HG03432 (cell line): ENCODE measurements at regions not wholly inside any gene's neighbourhood (a gene's known extent, or its start where the extent isn't known, plus 50 kb on each side); places are given as distances from the start of the nearest gene placed in this dataset.
"Not testable (repeated sequence)": the region's sequence is repeated elsewhere in the genome, so short reads cannot be mapped to it uniquely, and the experiment has no call there.

Experiments
- ATAC-seq: cut with Tn5 transposase; IDR thresholded peaks from one replicate; pipeline ENCODE4 v1.9.1; 2021; ENCODE audit warnings: mild to moderate bottlenecking, moderate library complexity; ENCODE audit not compliant: unreplicated experiment

GRCh38 chr11:98394500-98394899 lies 626.2 kb upstream of the CNTN5 start:
- not testable (repeated sequence) for ATAC-seq

GRCh38 chr11:98398508-98398907 lies 622.2 kb upstream of the CNTN5 start:
- ATAC-seq = no peak

DNA sequence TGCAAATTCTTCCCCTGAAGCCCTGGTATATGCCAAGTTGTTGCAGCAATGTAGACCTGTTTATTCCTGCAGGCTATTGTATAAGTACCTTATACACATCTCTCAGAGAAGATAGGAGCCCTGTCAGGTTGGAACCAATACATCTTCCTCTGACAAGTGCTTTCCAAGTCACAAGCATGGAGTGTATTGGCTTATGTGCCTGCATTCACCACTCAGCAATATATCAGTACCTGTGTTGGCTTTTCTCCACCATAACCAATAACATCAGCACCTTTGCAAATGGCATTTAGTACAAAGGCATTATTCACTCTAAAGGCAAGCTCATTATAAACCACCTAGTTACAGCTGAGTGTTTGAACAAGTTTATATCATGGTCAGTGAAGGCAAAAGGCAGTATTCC lies 611.7 kb upstream of the CNTN5 start:
- ATAC-seq = no peak

DNA sequence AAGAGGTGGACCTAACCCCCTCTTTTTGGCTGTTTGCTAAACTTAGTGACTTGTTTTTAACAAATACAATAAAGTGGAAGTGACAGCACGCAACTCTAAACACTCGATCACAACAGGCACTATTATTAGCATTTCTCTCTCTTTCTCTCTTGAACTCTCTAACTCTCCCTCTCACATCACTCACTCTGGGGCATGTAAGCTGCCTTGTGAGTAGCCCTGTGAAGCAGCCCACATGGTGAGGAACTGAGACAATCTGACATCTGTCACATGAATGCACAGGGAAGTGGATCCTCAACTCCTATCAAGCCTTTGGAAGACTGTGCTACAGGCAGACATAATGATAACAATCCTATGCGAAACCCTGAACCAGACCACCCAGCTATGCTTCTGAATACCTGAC lies 609.0 kb upstream of the CNTN5 start:
- no peak for ATAC-seq

GRCh38 chr11:98417256-98417755 lies 603.4 kb upstream of the CNTN5 start:
- ATAC-seq = no peak

GRCh38 chr11:98423933-98424332 lies 596.8 kb upstream of the CNTN5 start:
- no peak for ATAC-seq

DNA sequence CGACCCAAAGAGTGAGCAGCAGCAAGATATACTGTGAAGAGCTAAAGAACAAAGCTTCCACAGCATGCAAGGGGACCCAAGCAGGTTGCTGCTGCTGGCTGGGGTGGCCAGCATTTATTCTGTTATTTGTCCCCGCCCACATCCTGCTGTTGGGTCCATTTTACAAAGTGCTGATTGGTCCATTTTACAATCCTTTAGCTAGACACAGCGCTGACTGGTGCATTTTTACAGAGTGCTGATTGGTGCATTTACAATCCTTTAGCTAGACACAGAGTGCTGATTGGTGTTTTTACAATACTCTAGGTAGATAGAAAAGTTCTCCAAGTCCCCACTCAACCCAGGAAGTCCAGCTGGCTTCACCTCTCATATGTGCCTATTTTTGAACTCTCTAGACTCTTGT lies 596.0 kb upstream of the CNTN5 start:
- ATAC-seq = not testable (repeated sequence)

DNA sequence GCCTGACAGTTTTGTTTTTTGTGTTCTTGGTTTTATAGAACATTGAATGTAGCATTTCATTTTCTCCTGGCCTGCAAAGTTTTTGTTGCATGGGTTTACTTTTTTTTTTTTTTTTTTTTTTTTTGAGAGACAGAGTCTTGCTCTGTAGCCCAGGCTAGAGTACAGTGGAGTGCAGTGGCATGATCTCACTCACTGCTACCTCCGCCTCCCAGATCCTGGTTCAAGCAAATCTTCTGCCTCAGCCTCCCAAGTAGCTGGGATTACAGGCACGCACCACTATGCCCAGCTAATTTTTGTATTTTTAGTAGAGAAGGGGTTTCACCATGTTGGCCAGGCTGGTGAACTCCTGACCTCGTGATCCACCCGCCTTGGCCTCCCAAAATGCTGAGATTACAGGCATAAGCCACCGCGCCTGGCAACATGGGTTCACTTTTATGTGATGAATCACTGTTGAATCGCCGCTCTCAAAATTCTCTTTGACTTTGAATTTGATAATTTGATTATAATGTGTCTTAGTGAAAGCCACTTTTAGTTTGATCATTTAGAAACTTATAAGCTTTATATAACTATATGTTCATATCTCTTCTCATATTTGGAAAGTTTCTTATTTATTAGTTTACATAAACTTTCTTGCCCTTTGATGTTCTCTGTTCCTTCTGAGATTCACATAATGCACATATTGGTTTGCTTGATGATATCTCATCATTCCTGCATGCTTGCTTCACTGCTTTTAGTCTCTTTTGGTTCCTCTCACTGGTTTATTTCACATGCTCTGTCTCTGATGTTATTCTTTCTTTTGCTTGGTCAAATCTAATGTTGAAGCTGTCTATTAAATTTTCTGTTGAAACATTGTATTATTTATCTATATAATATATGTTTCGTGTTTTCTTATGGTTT lies 589.0 kb upstream of the CNTN5 start:
- ATAC-seq = no peak

DNA sequence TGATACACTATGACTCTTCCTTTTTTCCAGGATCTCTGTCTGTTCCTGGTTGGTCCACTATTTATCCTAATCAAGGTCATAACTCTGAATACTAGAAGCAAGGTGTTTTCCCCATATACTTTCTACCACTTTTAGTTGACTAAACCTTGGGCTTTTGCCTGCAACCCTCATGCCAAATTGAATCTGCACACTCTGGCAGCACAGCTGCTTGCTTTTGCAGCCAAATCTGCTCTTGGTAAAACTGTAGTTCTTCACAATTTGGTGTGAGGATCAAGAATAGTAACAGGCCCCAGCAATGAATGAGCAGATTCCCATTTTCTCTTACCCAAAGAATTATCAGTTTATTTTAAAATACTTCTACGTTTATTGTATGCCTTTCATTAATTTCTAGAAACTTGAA lies 586.5 kb upstream of the CNTN5 start:
- ATAC-seq = no peak

DNA sequence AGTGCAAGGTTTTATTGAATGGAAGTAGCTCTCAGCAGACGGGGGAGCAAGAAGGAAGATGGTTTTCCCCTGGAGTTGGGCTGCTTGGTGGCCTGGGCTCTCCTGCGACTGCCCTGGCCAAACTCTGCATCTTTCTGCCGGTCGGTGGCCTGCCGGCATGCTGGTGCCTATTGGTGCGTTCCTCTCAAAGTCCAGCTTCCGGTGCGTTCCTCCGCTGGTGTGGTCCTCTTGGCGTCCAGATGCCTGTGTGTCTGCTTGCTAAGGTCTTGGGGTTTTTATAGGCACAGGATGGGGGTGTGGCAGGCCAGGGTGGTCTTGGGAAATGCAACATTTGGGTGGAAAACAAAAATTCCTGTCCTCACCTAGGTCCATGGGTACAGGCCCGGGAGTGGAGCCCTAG lies 567.4 kb upstream of the CNTN5 start:
- no peak for ATAC-seq

GRCh38 chr11:98455500-98456307 lies 565.0 kb upstream of the CNTN5 start:
- no peak for ATAC-seq

DNA sequence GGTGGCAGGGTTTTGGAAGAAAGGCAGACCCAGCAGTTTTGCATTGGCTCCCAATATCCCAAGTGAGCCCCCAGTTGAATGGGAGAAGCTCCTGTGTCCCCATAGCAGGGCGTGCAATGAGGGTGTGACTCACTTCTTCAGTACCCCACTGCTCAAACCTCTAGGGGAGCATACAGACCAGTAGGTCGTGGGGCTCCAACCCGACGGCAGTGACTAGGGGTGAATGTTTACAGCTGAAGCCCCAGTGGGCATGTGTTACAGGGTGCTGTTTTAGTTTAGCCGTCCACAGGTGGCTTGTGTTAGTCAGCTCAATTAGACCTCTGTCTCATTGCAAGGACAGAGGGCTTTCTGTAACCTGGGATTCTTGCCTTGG lies 564.5 kb upstream of the CNTN5 start:
- no peak for ATAC-seq

DNA sequence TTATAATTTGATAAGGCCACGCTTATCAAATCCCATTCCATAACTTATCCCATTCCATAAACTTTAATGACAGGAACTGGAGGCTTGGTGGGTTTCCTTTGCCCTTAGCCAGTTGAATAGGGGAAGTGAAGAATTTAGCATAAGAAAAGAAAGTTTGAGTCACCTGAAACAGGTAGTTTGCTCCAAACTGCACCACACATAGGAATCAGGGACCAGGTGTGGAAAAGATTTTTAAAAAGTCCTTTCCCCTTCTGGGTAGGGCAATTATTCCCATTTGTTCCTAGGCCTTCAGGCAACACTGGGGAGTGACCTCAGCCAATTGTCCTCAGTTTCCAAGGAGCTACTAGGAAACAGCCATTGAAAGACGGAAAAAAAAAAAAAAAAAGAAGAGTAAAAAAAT lies 525.7 kb upstream of the CNTN5 start:
- no peak for ATAC-seq

DNA sequence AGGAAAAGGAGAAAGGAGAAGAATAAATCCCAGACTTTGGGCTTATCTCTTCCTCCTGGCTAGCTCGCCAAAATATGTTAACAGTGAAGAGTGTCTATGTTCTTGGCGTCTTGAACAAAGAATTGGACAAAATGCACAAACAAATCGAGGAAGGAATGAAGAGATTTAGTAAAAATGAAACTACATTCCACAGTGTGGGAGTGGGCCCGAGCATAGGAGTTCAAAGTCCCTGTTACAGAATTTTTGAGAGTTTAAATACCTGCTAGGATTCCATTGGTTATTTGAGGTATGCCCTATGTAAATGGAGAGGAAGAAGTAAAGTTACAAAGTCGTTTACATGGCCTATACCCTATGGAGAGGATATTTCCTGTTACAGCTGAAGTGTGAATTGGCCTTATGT lies 525.1 kb upstream of the CNTN5 start:
- ATAC-seq = no peak

- ATAC-seq = no peak
Measured at GRCh38 chr11:98507208-98507607, 513.5 kb upstream of the CNTN5 start.

DNA sequence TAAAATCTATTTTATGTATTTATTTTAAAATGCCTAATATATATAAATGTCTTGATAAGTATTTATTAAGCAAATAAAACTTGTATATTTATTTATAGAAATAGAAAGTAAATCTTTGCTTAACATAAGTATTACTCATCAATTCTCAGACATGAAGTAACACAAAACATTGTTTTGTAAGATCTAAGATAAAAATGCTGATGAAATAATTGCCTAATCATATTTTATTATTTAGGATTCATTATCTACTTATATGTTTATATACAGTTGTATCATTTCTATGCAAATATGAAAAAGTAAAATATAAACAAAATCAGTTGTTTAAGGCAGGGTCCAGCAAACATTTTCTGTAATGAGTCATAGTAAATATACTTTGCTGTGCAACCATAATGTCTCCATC lies 507.8 kb upstream of the CNTN5 start:
- ATAC-seq = no peak

DNA sequence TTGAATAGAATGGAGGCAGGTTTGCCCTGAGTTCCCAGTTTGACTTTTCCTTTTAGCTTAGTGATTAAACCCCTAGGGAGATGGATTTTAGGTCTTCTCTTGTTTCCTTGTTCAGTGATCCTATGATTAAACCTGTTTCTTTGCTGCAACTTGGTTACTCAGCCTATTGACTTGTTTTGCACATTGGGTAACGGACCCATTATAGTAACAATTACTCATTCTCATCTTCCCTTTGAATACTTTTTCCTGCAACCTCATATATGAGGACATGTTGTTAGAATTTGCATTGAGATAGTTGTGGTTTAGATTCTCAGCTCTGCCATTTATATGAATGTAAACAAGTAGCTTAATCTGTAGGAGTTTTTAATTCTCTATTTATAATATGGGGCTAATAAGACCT lies 489.2 kb upstream of the CNTN5 start:
- ATAC-seq = no peak

DNA sequence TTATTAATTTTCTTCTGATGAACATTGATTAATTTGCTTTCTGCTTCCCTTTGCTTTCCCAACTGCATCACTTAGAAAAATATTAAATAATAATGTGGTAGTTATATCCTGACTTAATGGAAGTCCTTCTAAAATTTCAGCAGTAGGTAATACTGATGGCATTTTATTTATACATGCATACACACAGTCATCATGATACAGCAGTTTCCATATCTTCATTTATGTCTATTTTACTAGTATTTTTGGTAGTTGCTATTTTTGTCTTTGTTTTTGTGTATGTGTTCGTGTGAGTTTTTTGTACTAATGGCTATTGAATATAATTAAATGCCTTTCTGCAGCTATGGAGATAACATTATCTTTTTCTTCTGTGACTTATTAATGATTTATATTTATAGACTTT lies 484.7 kb upstream of the CNTN5 start:
- ATAC-seq = no peak

DNA sequence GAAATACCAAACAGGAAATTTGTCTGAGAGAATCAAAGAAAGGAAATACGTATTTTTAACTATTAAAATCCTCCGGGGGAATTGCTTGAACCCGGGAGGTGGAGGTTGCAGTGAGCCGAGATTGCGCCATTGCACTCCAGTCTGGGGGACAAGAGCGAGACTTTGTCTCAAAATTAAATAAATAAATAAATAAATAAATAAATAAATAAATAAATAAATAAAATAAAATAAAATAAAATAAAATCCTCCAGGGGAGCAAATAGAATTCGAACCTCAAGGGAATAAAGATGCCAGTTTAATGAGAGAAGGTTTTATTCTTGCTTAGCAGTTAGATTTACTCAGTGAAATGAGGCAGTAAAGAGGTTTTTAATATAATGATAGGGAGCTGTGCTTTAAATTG lies 482.4 kb upstream of the CNTN5 start:
- not testable (repeated sequence) for ATAC-seq

- no peak for ATAC-seq
Measured at GRCh38 chr11:98545544-98546175, 475.1 kb upstream of the CNTN5 start.

- ATAC-seq = no peak
Measured at GRCh38 chr11:98549571-98549970, 471.2 kb upstream of the CNTN5 start.

DNA sequence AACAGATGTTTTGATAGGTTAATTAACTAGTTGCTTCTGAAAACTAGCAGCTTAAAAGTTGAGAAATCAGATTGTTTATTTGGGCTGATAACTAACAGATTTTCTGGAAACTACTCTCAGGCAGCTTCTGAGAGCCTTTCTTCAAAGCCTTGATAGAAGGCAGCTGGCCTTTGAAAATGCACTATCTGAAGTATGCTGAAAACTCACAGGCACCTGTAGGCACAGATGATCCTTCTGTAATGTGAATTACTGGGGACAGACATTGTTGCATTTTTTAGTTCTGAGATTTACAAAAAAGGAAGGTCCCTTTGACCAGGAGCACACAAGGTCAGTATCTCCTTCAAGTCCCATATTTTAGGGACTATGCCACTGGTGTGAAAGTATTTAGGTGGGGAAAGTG lies 460.8 kb upstream of the CNTN5 start:
- ATAC-seq = no peak
